Neural cell (in vitro differentiated cells): ENCODE measurements at regions not wholly inside any gene's neighbourhood (a gene's known extent, or its start where the extent isn't known, plus 50 kb on each side); places are given as distances from the start of the nearest gene placed in this dataset.

Experiments
- H2AFZ ChIP-seq: fragments of 200-600, 300-800 bp; sonication (generic), shearing (Covaris generic); 2 replicates; pipeline ENCODE4 v1.6.0; 2014; ENCODE audit warnings: low read depth, mild to moderate bottlenecking, antibody characterized with exemption, low read length, moderate library complexity
- H3F3A ChIP-seq: fragments of 200-600 bp; shearing (Covaris generic); 2 replicates; pipeline ENCODE4 v1.6.1; 2016; ENCODE audit warnings: mild to moderate bottlenecking, moderate library complexity, mixed read lengths, antibody characterized with exemption, low read length; ENCODE audit not compliant: insufficient read depth, poor library complexity, severe bottlenecking
- H3K27ac ChIP-seq: fragments of 200-600, 300-800 bp; sonication (generic), shearing (Covaris generic); 2 replicates; pipeline ENCODE4 v1.5.1; 2014; ENCODE audit warnings: mild to moderate bottlenecking, low read length, moderate library complexity
- H3K27me3 ChIP-seq: fragments of 300-800, 200-600 bp; sonication (generic), shearing (Covaris generic); 2 replicates; pipeline ENCODE4 v1.6.0; 2014; ENCODE audit warnings: mild to moderate bottlenecking, low read depth, low read length, moderate library complexity; ENCODE audit not compliant: insufficient read depth
- H3K36me3 ChIP-seq: fragments of 300-800, 200-600 bp; sonication (generic), shearing (Covaris generic); 2 replicates; pipeline ENCODE4 v1.5.1; 2014; ENCODE audit warnings: mild to moderate bottlenecking, antibody characterized with exemption, low read length, moderate library complexity; ENCODE audit not compliant: insufficient read depth
- H3K4me2 ChIP-seq: fragments of 300-800, 200-600 bp; sonication (generic), shearing (Covaris generic); 2 replicates; pipeline ENCODE4 v1.6.0; 2014; ENCODE audit warnings: mild to moderate bottlenecking, low read length
- H3K4me3 ChIP-seq: fragments of 300-800, 200-600 bp; sonication (generic), shearing (Covaris generic); 2 replicates; pipeline ENCODE4 v1.5.1; 2014; ENCODE audit warnings: mild to moderate bottlenecking, low read length, moderate library complexity
- H3K79me2 ChIP-seq: fragments of 200-600 bp; shearing (Covaris generic); replicated peaks from 2 replicates; pipeline ENCODE4 v1.6.0; 2014; ENCODE audit warnings: mild to moderate bottlenecking, low read length, moderate library complexity; ENCODE audit not compliant: insufficient read depth
- H3K9ac ChIP-seq: fragments of 300-800, 200-600 bp; sonication (generic), shearing (Covaris generic); 2 replicates; pipeline ENCODE4 v1.6.1; 2016; ENCODE audit warnings: mild to moderate bottlenecking, low read length, mixed read lengths
- H3K9me2 ChIP-seq: fragments of 200-600 bp; shearing (Covaris generic); 2 replicates; pipeline ENCODE4 v1.6.1; 2016; ENCODE audit warnings: mild to moderate bottlenecking, low read length, mixed read lengths; ENCODE audit not compliant: insufficient read depth
- H3K9me3 ChIP-seq: fragments of 200-600, 300-800 bp; sonication (generic), shearing (Covaris generic); 2 replicates; pipeline ENCODE4 v1.6.1; 2016; ENCODE audit warnings: mild to moderate bottlenecking, mixed run types, low read length, moderate library complexity, mixed read lengths
- H4K20me1 ChIP-seq: fragments of 200-600 bp; shearing (Covaris generic); 2 replicates; pipeline ENCODE4 v1.6.1; 2016; ENCODE audit warnings: mild to moderate bottlenecking, mixed run types; ENCODE audit not compliant: insufficient read depth
- EP300 ChIP-seq: fragments of 450-650 bp; conservative IDR thresholded peaks from 2 replicates; pipeline ENCODE4 v1.6.1; 2014; ENCODE audit warnings: antibody characterized with exemption, mild to moderate bottlenecking, moderate library complexity; ENCODE audit not compliant: poor library complexity, severe bottlenecking
- EZH2 ChIP-seq: fragments of 200-600, 300-800 bp; shearing (Covaris generic), sonication (generic); IDR thresholded peaks from 2 replicates; pipeline ENCODE4 v1.6.1; 2014; ENCODE audit warnings: antibody characterized with exemption, low read length, borderline replicate concordance, mild to moderate bottlenecking; ENCODE audit not compliant: insufficient read depth, poor library complexity, severe bottlenecking
- MXI1 ChIP-seq: fragments of 450-650 bp; conservative IDR thresholded peaks from 2 replicates; pipeline ENCODE4 v1.6.1; 2014; ENCODE audit warnings: antibody characterized with exemption, mild to moderate bottlenecking; ENCODE audit not compliant: poor library complexity, severe bottlenecking
- POLR2AphosphoS5 ChIP-seq: IDR thresholded peaks from 2 replicates; pipeline ENCODE4 v1.6.1; 2012
- RAD21 ChIP-seq: fragments of 450-650 bp; conservative IDR thresholded peaks from 2 replicates; pipeline ENCODE4 v1.6.1; 2014; ENCODE audit warnings: antibody characterized with exemption, mild to moderate bottlenecking, moderate library complexity
- SMC3 ChIP-seq: fragments of 450-650 bp; conservative IDR thresholded peaks from 2 replicates; pipeline ENCODE4 v1.6.1; 2014; ENCODE audit warnings: antibody characterized with exemption, mild to moderate bottlenecking, moderate library complexity; ENCODE audit not compliant: poor library complexity
- TAF1 ChIP-seq: IDR thresholded peaks from 2 replicates; pipeline ENCODE4 v1.6.1; 2012; ENCODE audit warnings: low read depth
- TF ChIP-seq, protein P1 (sequence below): IDR thresholded peaks from 2 replicates; pipeline ENCODE4 v1.6.1; 2012; ENCODE audit warnings: borderline replicate concordance
- TF ChIP-seq, protein P2 (sequence below): fragments of 450-650 bp; IDR thresholded peaks from 2 replicates; pipeline ENCODE4 v1.5.1; 2014; ENCODE audit warnings: antibody characterized with exemption, mild to moderate bottlenecking, moderate library complexity; ENCODE audit not compliant: poor library complexity, severe bottlenecking

- Histone ChIP-seq H3K27me3 (no peaks in the 10 kb centered on the region), H3K9ac (no peak overlapping the region), H3K36me3 (no peaks in the 10 kb centered on the region), H2AFZ (no peak overlapping the region), H4K20me1 (no peaks in the 10 kb centered on the region), H3K4me2 (no peak overlapping the region), H3F3A (no peaks in the 10 kb centered on the region), H3K9me2 (no peaks in the 10 kb centered on the region), H3K79me2 (no peaks in the 10 kb centered on the region), H3K9me3 (no peaks in the 10 kb centered on the region), H3K4me3 (no peak overlapping the region), H3K27ac (no peak overlapping the region)
- TF ChIP-seq EP300 (no peak), MXI1 (no peak), POLR2AphosphoS5 (no peak), RAD21 (no peak), EZH2 (no peak), SMC3 (no peak), TAF1 (no peak)
- TF ChIP-seq, protein P1, sequence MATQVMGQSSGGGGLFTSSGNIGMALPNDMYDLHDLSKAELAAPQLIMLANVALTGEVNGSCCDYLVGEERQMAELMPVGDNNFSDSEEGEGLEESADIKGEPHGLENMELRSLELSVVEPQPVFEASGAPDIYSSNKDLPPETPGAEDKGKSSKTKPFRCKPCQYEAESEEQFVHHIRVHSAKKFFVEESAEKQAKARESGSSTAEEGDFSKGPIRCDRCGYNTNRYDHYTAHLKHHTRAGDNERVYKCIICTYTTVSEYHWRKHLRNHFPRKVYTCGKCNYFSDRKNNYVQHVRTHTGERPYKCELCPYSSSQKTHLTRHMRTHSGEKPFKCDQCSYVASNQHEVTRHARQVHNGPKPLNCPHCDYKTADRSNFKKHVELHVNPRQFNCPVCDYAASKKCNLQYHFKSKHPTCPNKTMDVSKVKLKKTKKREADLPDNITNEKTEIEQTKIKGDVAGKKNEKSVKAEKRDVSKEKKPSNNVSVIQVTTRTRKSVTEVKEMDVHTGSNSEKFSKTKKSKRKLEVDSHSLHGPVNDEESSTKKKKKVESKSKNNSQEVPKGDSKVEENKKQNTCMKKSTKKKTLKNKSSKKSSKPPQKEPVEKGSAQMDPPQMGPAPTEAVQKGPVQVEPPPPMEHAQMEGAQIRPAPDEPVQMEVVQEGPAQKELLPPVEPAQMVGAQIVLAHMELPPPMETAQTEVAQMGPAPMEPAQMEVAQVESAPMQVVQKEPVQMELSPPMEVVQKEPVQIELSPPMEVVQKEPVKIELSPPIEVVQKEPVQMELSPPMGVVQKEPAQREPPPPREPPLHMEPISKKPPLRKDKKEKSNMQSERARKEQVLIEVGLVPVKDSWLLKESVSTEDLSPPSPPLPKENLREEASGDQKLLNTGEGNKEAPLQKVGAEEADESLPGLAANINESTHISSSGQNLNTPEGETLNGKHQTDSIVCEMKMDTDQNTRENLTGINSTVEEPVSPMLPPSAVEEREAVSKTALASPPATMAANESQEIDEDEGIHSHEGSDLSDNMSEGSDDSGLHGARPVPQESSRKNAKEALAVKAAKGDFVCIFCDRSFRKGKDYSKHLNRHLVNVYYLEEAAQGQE = no peak
- TF ChIP-seq, protein P2, sequence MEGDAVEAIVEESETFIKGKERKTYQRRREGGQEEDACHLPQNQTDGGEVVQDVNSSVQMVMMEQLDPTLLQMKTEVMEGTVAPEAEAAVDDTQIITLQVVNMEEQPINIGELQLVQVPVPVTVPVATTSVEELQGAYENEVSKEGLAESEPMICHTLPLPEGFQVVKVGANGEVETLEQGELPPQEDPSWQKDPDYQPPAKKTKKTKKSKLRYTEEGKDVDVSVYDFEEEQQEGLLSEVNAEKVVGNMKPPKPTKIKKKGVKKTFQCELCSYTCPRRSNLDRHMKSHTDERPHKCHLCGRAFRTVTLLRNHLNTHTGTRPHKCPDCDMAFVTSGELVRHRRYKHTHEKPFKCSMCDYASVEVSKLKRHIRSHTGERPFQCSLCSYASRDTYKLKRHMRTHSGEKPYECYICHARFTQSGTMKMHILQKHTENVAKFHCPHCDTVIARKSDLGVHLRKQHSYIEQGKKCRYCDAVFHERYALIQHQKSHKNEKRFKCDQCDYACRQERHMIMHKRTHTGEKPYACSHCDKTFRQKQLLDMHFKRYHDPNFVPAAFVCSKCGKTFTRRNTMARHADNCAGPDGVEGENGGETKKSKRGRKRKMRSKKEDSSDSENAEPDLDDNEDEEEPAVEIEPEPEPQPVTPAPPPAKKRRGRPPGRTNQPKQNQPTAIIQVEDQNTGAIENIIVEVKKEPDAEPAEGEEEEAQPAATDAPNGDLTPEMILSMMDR = no peak
Observed at GRCh38 chr21:35614396-35614921, 445.9 kb downstream of the SETD4 start.

- Histone ChIP-seq H3K4me2 (no peak overlapping the region), H3K36me3 (no peaks in the 10 kb centered on the region), H3K9ac (no peak overlapping the region), H3K27ac (no peak overlapping the region), H3K27me3 (no peaks in the 10 kb centered on the region), H3F3A (no peaks in the 10 kb centered on the region), H3K9me2 (no peaks in the 10 kb centered on the region), H4K20me1 (no peaks in the 10 kb centered on the region), H3K9me3 (no peaks in the 10 kb centered on the region), H3K4me3 (no peak overlapping the region), H2AFZ (no peak overlapping the region), H3K79me2 (no peaks in the 10 kb centered on the region)
- TF ChIP-seq, protein P2 = no peak
- TF ChIP-seq SMC3 (no peak), TAF1 (no peak), EZH2 (no peak), MXI1 (no peak), RAD21 (no peak), EP300 (no peak)
- TF ChIP-seq, protein P1 = no peak
Observed at GRCh38 chr21:35611708-35612132, 448.6 kb downstream of the SETD4 start.
